ENCODE measurements at regions not wholly inside any gene's neighbourhood (a gene's known extent, or its start where the extent isn't known, plus 50 kb on each side); places are given as distances from the start of the nearest gene placed in this dataset.

DNA sequence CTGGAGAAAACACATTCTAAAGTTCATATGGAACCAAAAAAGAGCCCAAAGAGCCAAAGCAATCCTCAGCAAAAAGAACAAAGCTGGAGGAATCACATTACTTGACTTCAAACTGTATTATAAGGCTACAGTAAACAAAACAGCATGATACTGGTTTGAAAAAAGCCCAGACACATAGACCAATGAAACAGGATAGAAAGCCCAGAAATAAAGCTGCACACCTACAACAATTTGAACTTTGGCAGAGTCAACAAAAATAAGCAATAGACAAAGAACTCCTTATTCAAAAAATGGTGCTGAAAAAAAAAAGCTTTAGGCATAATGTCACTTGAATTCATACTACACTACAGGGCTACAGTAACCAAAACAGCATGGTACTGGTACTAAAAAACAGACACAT lies 289.6 kb downstream of the NR4A2 start:
- no peaks in the 10 kb centered on the region for H3K9me3 Mint-ChIP-seq (ENCODE audit: unreplicated experiment)
- TF ChIP-seq, protein P1, sequence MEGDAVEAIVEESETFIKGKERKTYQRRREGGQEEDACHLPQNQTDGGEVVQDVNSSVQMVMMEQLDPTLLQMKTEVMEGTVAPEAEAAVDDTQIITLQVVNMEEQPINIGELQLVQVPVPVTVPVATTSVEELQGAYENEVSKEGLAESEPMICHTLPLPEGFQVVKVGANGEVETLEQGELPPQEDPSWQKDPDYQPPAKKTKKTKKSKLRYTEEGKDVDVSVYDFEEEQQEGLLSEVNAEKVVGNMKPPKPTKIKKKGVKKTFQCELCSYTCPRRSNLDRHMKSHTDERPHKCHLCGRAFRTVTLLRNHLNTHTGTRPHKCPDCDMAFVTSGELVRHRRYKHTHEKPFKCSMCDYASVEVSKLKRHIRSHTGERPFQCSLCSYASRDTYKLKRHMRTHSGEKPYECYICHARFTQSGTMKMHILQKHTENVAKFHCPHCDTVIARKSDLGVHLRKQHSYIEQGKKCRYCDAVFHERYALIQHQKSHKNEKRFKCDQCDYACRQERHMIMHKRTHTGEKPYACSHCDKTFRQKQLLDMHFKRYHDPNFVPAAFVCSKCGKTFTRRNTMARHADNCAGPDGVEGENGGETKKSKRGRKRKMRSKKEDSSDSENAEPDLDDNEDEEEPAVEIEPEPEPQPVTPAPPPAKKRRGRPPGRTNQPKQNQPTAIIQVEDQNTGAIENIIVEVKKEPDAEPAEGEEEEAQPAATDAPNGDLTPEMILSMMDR (IDR thresholded peaks at IDR 0.05; ENCODE audit: insufficient read depth, low read depth, low read length) = no peak
- TF ChIP-seq EZH2 (IDR thresholded peaks at IDR 0.05; ENCODE audit: insufficient read depth, low read length) = no peak
- H3K4me3 ChIP-seq (ENCODE audit: insufficient read depth, low read depth, low read length) = no peak overlapping the region
- no peaks in the 10 kb centered on the region for H3K27me3 Mint-ChIP-seq (ENCODE audit: low read depth, unreplicated experiment)
- no peak overlapping the region for H2AFZ ChIP-seq (ENCODE audit: low read depth, low read length)
- H3K27me3 ChIP-seq (ENCODE audit: insufficient read depth, low read length) = no peaks in the 10 kb centered on the region
- no peaks in the 10 kb centered on the region for H3K79me2 ChIP-seq (ENCODE audit: insufficient read depth, low read length)
- no peaks in the 10 kb centered on the region for H3K4me1 ChIP-seq (ENCODE audit: insufficient read depth, low read length)
- DNase-seq (ENCODE audit: low read depth) (no peak), FAIRE-seq (no peak)
- H3K36me3 ChIP-seq (ENCODE audit: insufficient read depth, low read length) = no peaks in the 10 kb centered on the region
- no peak overlapping the region for H3K9ac ChIP-seq (ENCODE audit: low read length)
- no peaks in the 10 kb centered on the region for H4K20me1 ChIP-seq (ENCODE audit: insufficient read depth, low read length)
- H3K9me3 ChIP-seq (ENCODE audit: insufficient read depth, low read depth, low read length) = no peaks in the 10 kb centered on the region
- H3K27ac ChIP-seq (ENCODE audit: low read depth, low read length) = no peak overlapping the region
- no peak overlapping the region for H3K27ac Mint-ChIP-seq (ENCODE audit: unreplicated experiment)
- H3K36me3 Mint-ChIP-seq (ENCODE audit: low read depth, unreplicated experiment) = no peaks in the 10 kb centered on the region
- no peak overlapping the region for H3K4me2 ChIP-seq (ENCODE audit: low read length)
- no peaks in the 10 kb centered on the region for H3K4me1 Mint-ChIP-seq (ENCODE audit: low read depth, unreplicated experiment)
- no peak overlapping the region for H3K4me3 Mint-ChIP-seq (ENCODE audit: unreplicated experiment)

- no peaks in the 10 kb centered on the region for H3K9me3 Mint-ChIP-seq (ENCODE audit: unreplicated experiment)
- H3K4me1 Mint-ChIP-seq (ENCODE audit: low read depth, unreplicated experiment) = no peaks in the 10 kb centered on the region
- H3K9ac ChIP-seq (ENCODE audit: low read length) = no peak overlapping the region
- H3K79me2 ChIP-seq (ENCODE audit: insufficient read depth, low read length) = no peaks in the 10 kb centered on the region
- H3K36me3 Mint-ChIP-seq (ENCODE audit: low read depth, unreplicated experiment) = no peaks in the 10 kb centered on the region
- H3K4me3 ChIP-seq (ENCODE audit: insufficient read depth, low read depth, low read length) = no peak overlapping the region
- no peak overlapping the region for H3K27ac ChIP-seq (ENCODE audit: low read depth, low read length)
- no peak overlapping the region for H2AFZ ChIP-seq (ENCODE audit: low read depth, low read length)
- H3K27me3 ChIP-seq (ENCODE audit: insufficient read depth, low read length) = no peaks in the 10 kb centered on the region
- TF ChIP-seq, protein P1 (IDR thresholded peaks at IDR 0.05; ENCODE audit: insufficient read depth, low read depth, low read length) = no peak
- TF ChIP-seq EZH2 (IDR thresholded peaks at IDR 0.05; ENCODE audit: insufficient read depth, low read length) = no peak
- no peaks in the 10 kb centered on the region for H3K36me3 ChIP-seq (ENCODE audit: insufficient read depth, low read length)
- H4K20me1 ChIP-seq (ENCODE audit: insufficient read depth, low read length) = no peaks in the 10 kb centered on the region
- H3K4me1 ChIP-seq (ENCODE audit: insufficient read depth, low read length) = no peaks in the 10 kb centered on the region
- no peak overlapping the region for H3K27ac Mint-ChIP-seq (ENCODE audit: unreplicated experiment)
- H3K9me3 ChIP-seq (ENCODE audit: insufficient read depth, low read depth, low read length) = no peaks in the 10 kb centered on the region
- DNase-seq (ENCODE audit: low read depth) (no peak), FAIRE-seq (no peak)
- H3K4me3 Mint-ChIP-seq (ENCODE audit: unreplicated experiment) = no peak overlapping the region
- no peaks in the 10 kb centered on the region for H3K27me3 Mint-ChIP-seq (ENCODE audit: low read depth, unreplicated experiment)
- H3K4me2 ChIP-seq (ENCODE audit: low read length) = no peak overlapping the region
These were observed 294.5 kb downstream of the NR4A2 start for GRCh38 chr2:156038021-156038420.

DNA sequence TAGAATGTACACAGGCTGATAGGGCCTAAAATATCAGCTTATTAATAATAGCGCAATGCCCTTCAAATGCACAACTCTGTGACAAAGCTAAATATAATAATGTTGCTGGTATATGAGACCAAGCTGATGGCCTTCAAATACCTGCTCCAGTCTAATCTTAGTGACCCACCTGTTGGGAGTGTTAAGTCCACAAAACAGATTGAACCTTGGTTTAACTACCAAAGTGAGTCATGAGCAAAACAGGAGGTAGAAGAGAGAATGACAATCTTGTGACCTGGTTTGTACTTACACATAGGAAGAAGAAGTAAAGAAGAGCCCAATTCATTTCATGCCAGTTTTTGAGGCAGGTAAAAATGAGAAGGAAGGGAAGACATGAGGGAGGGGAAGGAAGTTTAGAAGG lies 295.0 kb downstream of the NR4A2 start:
- H3K9me3 ChIP-seq (ENCODE audit: insufficient read depth, low read depth, low read length) = no peaks in the 10 kb centered on the region
- FAIRE-seq (no peak), DNase-seq (ENCODE audit: low read depth) (no peak)
- no peak overlapping the region for H3K27ac Mint-ChIP-seq (ENCODE audit: unreplicated experiment)
- no peak overlapping the region for H2AFZ ChIP-seq (ENCODE audit: low read depth, low read length)
- no peaks in the 10 kb centered on the region for H3K36me3 Mint-ChIP-seq (ENCODE audit: low read depth, unreplicated experiment)
- H3K27me3 ChIP-seq (ENCODE audit: insufficient read depth, low read length) = no peaks in the 10 kb centered on the region
- no peaks in the 10 kb centered on the region for H3K79me2 ChIP-seq (ENCODE audit: insufficient read depth, low read length)
- no peaks in the 10 kb centered on the region for H3K4me1 Mint-ChIP-seq (ENCODE audit: low read depth, unreplicated experiment)
- H3K4me3 ChIP-seq (ENCODE audit: insufficient read depth, low read depth, low read length) = no peak overlapping the region
- H3K4me1 ChIP-seq (ENCODE audit: insufficient read depth, low read length) = no peaks in the 10 kb centered on the region
- H3K4me2 ChIP-seq (ENCODE audit: low read length) = no peak overlapping the region
- no peaks in the 10 kb centered on the region for H3K9me3 Mint-ChIP-seq (ENCODE audit: unreplicated experiment)
- no peak overlapping the region for H3K9ac ChIP-seq (ENCODE audit: low read length)
- no peak for TF ChIP-seq EZH2 (IDR thresholded peaks at IDR 0.05; ENCODE audit: insufficient read depth, low read length)
- TF ChIP-seq, protein P1 (IDR thresholded peaks at IDR 0.05; ENCODE audit: insufficient read depth, low read depth, low read length) = no peak
- no peaks in the 10 kb centered on the region for H4K20me1 ChIP-seq (ENCODE audit: insufficient read depth, low read length)
- H3K27ac ChIP-seq (ENCODE audit: low read depth, low read length) = no peak overlapping the region
- no peaks in the 10 kb centered on the region for H3K36me3 ChIP-seq (ENCODE audit: insufficient read depth, low read length)
- no peak overlapping the region for H3K4me3 Mint-ChIP-seq (ENCODE audit: unreplicated experiment)
- no peaks in the 10 kb centered on the region for H3K27me3 Mint-ChIP-seq (ENCODE audit: low read depth, unreplicated experiment)

All from astrocyte (in vitro differentiated cells and primary cell).